Activated T-helper 2 cell treated with anti-CD3 and anti-CD28 coated beads, Interferon-gamma antibody, Interleukin-2, Interleukin-4, amounts not matched to agents 10 μg/mL and 5 μg/mL and 100 μg/mL, durations not matched to agents 14 hours and 24 hours and 36 hours (primary cell): ENCODE measurements at regions not wholly inside any gene's neighbourhood (a gene's known extent, or its start where the extent isn't known, plus 50 kb on each side); places are given as distances from the start of the nearest gene placed in this dataset.

Experiments used
- DNase-seq: peaks from one replicate; pipeline ENCODE4 v3.0.0; 2021; ENCODE audit warnings: low spot score
- H3K27ac Mint-ChIP-seq: one replicate; pipeline ENCODE4 v1.8.0; 2021; ENCODE audit warnings: mixed read lengths
- H3K27me3 Mint-ChIP-seq: one replicate; pipeline ENCODE4 v1.8.0; 2021; ENCODE audit warnings: low read depth, mixed read lengths
- H3K36me3 Mint-ChIP-seq: one replicate; pipeline ENCODE4 v1.8.0; 2021; ENCODE audit warnings: low read depth, mixed read lengths
- H3K4me1 Mint-ChIP-seq: one replicate; pipeline ENCODE4 v1.8.0; 2021; ENCODE audit warnings: low read depth, mixed read lengths
- H3K4me3 Mint-ChIP-seq: one replicate; pipeline ENCODE4 v1.8.0; 2021; ENCODE audit warnings: low read depth, mild to moderate bottlenecking, moderate library complexity, mixed read lengths
- H3K9me3 Mint-ChIP-seq: one replicate; pipeline ENCODE4 v1.8.0; 2021; ENCODE audit warnings: mixed read lengths
- intact Hi-C: fragments of 100-400 bp; cut with micrococcal nuclease; formaldehyde crosslinking; loops from one replicate; pipeline ENCODE4 v1.15.1; 2023

DNA sequence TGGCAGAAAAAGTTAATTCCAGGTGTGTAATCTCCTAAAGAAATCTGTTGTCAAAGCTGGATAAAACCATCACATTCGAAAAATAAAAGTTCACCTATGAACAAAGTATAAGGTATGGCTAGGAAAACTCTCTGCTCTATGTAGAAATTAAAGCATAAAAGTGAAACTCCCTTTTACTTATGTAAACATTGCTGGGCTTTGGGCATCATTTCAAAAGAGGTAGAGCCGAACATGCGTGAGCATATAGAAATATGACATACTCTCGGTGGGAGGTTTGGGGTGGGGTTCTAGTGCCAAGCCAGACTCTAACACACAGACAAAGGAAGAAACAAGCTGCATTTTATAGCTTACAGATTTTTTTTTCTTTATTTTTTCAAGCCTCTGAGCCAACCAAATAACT is 306.8 kb upstream of the ATP11B start:
- intact Hi-C loops: no loop called here
- Mint-ChIP-seq H3K27ac (no peak overlapping the region), H3K27me3 (no peaks in the 10 kb centered on the region), H3K4me3 (no peak overlapping the region), H3K9me3 (no peaks in the 10 kb centered on the region), H3K4me1 (no peaks in the 10 kb centered on the region), H3K36me3 (no peaks in the 10 kb centered on the region)
- DNase-seq: no peak

DNA sequence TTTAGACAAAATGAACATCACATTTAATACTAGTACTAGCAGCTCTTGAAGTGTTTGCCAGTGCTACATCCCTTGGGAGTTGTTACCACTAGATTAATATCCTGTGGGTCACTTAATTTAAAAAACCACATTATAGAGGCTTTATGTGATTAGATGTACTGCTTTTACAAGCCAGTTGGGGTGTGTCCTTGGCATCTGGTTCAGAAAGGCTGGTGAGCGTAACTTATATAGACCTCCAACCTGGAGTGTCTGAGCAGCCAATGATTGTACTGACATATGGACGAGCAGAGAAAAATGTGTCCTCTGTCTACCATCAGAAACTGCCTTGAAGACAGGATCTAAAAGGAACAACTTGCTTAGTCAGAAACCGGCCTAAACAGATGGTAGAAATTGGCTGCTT is 306.2 kb upstream of the ATP11B start:
- Mint-ChIP-seq H3K4me3 (no peak overlapping the region), H3K27ac (no peak overlapping the region), H3K9me3 (no peaks in the 10 kb centered on the region), H3K27me3 (no peaks in the 10 kb centered on the region), H3K4me1 (no peaks in the 10 kb centered on the region), H3K36me3 (no peaks in the 10 kb centered on the region)
- intact Hi-C loops: no loop called here
- DNase-seq: no peak

DNA sequence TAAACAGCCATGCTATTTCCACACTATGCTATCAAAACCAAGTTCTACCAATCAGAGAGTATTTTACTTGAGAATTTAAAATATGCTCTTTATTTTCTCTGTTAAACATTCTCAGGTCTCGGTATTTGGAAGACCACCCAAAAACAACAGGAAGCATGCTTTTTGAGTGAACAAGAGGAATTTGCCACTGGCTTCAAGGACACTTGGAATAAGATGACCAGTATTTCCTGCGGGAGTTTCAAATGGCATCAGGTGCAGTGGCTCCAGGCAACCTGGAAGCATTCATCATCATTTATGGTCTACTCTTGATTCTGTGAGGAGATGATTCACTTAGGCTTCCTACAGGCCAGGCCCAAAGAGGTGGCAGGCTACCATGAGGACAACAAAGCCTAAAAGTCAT is 305.7 kb upstream of the ATP11B start:
- H3K4me1 Mint-ChIP-seq: no peaks in the 10 kb centered on the region
- intact Hi-C loops: no loop called here
- H3K36me3 Mint-ChIP-seq: no peaks in the 10 kb centered on the region
- H3K27me3 Mint-ChIP-seq: no peaks in the 10 kb centered on the region
- no peak overlapping the region for H3K27ac Mint-ChIP-seq
- no peak overlapping the region for H3K4me3 Mint-ChIP-seq
- DNase-seq: no peak
- no peaks in the 10 kb centered on the region for H3K9me3 Mint-ChIP-seq

DNA sequence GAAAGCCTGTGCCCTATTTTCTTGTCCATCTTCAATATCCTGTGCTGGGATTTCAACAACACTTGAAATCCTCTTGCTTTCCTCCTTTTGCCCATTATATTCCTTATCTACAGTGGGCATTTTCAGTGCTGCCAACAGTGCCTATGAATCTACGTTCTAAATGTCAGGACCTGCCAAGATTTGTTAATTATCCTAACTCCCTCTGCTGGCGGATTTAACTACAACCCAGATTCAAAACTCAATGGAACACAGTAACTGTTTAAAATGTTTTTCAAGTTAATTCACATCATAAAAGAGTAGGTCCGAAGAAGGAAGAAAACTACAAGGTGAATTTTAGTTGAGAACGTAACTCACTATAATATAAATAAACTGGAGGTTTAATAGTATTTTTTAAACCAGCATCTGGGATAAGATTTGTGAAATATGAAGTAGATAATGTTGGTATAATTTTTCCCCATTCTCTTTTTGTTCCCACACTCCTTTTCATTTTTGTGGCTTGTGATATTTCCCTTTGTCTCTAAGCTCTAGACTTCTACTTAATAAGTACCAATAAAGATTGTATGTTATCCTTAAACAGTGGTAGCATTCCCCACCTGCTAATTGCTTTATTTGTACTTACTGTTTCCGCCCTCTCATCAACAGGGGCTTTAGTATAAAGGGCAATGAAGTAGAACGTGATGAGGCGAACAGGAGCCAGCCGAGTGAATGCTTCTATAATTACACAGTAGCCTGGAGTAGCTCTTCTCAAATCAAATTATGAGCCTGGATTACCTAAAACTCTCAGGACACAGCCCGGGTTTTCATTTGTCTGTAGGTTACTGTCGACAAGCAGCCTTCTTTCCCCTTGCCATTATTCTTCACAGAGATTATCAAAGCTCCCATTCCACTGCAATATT is 302.5 kb upstream of the ATP11B start:
- DNase-seq: no peak
- Mint-ChIP-seq H3K36me3 (no peaks in the 10 kb centered on the region), H3K4me3 (no peak overlapping the region), H3K9me3 (no peaks in the 10 kb centered on the region), H3K27me3 (no peaks in the 10 kb centered on the region), H3K4me1 (no peaks in the 10 kb centered on the region), H3K27ac (no peak overlapping the region)
- intact Hi-C loops: no loop called here

DNA sequence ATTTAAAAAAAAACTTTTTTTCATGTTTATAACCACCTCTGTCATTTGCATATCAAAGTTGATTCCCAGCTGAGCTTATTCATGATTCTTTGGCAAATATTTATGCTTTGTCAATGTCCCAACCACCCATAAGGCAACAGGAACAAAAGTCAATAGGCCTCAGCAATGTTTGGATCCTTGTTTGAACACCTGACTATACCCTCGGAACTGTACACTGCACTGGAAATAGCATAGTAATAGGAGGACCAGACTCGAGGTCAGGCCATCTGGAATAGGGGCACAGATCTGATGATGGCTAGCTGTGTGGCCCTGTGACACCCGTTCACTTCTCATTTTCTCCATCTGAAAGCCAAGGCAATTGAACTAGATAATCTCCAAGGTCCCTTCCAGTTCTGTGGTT is 301.7 kb upstream of the ATP11B start:
- Mint-ChIP-seq H3K27ac (no peak overlapping the region), H3K9me3 (no peaks in the 10 kb centered on the region), H3K27me3 (no peaks in the 10 kb centered on the region), H3K4me1 (no peaks in the 10 kb centered on the region), H3K4me3 (no peak overlapping the region), H3K36me3 (no peaks in the 10 kb centered on the region)
- no peak for DNase-seq
- intact Hi-C loops: no loop called here

DNA sequence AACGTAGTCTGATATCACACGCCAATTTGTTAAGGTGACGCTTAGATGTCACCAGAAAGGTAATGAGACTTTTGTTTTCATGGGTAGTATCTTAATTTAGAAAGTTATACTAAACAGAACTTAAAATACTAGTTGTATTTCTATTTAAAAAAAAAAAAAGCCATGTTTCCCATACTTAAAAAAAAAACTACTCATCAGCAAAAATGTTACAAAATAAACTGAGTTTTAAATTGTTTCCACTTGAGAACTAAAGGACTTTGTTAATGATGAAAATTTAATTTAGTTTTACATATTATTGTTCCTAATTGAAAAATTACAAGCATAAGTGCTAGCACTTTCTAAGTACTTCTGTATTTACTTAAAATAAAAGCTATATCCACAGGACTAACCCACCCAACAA is 300.8 kb upstream of the ATP11B start:
- H3K4me3 Mint-ChIP-seq: no peak overlapping the region
- no peak overlapping the region for H3K27ac Mint-ChIP-seq
- H3K9me3 Mint-ChIP-seq: no peaks in the 10 kb centered on the region
- no peaks in the 10 kb centered on the region for H3K27me3 Mint-ChIP-seq
- DNase-seq: no peak
- intact Hi-C loops: no loop called here
- H3K36me3 Mint-ChIP-seq: no peaks in the 10 kb centered on the region
- no peaks in the 10 kb centered on the region for H3K4me1 Mint-ChIP-seq

DNA sequence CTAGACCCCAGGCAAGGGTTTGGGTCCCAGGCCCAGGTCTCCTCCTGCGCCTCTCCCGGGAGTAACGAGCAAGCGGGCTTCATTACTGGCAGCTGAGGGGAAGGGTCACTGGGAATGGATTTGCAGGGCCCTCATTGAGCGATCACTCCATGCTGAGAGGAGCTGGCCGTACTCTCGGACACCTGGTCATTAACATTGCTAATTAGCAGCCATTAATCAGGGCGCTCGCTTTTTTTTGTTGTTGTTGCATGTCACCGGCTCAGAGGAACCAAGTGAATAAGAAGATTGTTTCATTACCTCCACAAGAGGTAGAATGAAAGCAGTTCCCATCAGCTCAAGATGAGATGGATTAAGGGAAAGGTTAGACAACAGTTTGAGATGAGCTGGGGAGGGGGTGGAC is 293.0 kb upstream of the ATP11B start:
- Mint-ChIP-seq H3K4me1 (no peaks in the 10 kb centered on the region), H3K36me3 (no peaks in the 10 kb centered on the region), H3K4me3 (no peak overlapping the region), H3K27ac (no peak overlapping the region), H3K9me3 (no peaks in the 10 kb centered on the region), H3K27me3 (no peaks in the 10 kb centered on the region)
- intact Hi-C loops: no loop called here
- DNase-seq: no peak

DNA sequence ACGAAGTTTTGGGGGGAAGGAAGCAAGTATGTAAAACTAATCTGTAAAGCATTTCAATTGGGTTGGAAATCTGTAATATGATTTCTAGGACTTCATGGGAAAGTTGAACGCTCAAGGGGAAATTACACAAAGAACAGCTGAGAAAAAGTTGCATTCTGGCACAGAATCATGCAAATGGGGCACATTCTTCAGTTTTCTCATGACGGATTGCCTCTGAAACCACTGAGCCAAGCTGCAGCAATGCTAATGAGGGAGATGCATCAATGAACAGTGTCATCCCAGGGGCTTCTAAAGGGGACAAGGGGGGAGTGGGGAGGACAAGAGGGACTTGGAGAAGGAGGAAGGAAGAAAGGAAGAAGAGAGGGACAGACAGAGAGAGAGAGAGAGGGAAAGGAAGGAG is 291.4 kb upstream of the ATP11B start:
- no peaks in the 10 kb centered on the region for H3K36me3 Mint-ChIP-seq
- DNase-seq: no peak
- no peaks in the 10 kb centered on the region for H3K9me3 Mint-ChIP-seq
- no peaks in the 10 kb centered on the region for H3K27me3 Mint-ChIP-seq
- H3K27ac Mint-ChIP-seq: no peak overlapping the region
- H3K4me3 Mint-ChIP-seq: no peak overlapping the region
- no peaks in the 10 kb centered on the region for H3K4me1 Mint-ChIP-seq
- intact Hi-C loops: no loop called here

DNA sequence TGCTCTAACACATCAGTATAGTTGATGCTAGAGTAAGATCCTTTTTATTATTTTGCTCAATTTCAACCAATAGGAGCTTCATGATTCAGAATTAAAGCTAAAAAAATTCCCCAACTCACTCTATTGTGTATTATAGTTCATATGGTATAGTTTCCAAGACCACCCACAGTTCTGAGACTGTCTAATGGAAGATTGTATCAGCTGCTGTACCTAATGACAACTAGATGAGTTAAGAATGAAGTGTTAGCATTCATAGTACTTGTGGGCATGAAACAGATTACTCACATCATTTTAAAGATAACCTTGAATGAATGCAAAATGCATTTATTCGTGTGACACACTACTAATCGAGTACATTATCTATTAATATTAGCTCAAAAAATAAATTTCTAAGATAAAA is 289.9 kb upstream of the ATP11B start:
- intact Hi-C loops: no loop called here
- Mint-ChIP-seq H3K27me3 (no peaks in the 10 kb centered on the region), H3K27ac (no peak overlapping the region), H3K4me3 (no peak overlapping the region), H3K4me1 (no peaks in the 10 kb centered on the region), H3K36me3 (no peaks in the 10 kb centered on the region), H3K9me3 (no peaks in the 10 kb centered on the region)
- no peak for DNase-seq

DNA sequence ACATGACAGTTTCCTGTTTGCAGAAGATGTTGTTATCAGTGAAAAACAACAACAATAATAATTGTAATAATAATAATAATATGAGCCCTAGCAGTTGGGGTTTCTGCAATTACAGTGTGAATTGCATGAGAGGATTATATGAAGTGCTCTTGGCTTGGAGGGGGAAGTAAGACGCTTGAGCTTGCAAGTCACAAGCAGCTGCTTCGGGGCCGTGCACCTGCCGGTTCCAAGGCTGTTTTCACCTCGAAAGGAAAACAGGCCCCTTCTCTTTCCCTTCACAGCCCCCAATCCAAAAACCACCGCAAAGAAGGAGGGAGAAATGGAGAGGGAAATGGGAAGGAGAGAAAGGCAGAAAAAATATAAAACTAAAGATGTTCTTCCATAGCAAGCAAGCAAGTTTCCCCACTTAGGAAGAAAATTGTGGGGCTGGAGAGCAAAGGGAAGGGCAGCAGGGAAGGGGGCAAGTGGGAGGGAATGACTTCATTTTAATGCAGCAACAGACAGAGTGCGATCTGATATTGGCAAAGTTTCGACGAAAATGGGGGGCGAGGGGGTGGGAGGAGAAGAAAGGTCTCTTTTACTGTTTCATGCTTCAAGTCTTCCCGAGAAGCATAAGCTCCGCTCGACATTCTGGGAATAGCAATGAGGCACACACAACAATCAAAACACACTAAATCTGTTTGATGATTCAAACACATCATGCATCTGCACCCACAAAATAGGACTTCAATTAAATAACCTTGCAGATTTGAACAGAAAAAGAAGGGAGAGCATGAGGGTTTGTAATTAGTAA is 284.2 kb upstream of the ATP11B start:
- Mint-ChIP-seq H3K27ac (no peak overlapping the region), H3K9me3 (no peaks in the 10 kb centered on the region), H3K27me3 (no peaks in the 10 kb centered on the region), H3K36me3 (no peaks in the 10 kb centered on the region), H3K4me3 (no peak overlapping the region), H3K4me1 (no peaks in the 10 kb centered on the region)
- no peak for DNase-seq
- intact Hi-C loops: no loop called here

DNA sequence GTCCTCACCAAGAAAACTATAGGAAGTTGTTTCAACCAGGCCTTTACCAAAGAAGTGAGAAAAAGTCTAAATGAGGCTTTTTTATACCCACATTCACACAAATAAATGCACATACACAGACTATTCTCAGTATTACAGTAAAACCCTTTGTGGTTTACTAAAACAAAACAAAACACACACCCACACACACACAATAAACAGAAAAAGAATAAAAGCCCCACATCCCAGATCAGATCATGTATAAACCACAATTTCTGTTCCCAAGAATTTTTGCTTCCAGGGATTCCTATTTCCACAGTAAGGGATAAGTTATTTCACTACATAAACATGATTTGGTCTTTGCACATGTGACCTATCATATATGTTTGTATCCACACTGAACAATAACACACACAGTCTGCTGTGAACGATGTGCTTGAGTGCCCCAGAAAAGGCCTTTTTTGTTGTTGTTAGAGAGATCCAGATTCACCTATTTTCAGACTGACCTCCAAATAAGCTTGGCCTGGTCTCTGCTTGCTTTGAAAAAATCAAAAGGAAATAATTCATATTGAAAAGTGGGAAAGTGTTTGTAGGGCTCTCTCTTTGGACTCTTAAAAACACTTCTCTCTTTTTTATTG is 283.4 kb upstream of the ATP11B start:
- Mint-ChIP-seq H3K9me3 (no peaks in the 10 kb centered on the region), H3K27ac (no peak overlapping the region), H3K4me1 (no peaks in the 10 kb centered on the region), H3K27me3 (no peaks in the 10 kb centered on the region), H3K4me3 (no peak overlapping the region), H3K36me3 (no peaks in the 10 kb centered on the region)
- intact Hi-C loops: no loop called here
- DNase-seq: no peak

DNA sequence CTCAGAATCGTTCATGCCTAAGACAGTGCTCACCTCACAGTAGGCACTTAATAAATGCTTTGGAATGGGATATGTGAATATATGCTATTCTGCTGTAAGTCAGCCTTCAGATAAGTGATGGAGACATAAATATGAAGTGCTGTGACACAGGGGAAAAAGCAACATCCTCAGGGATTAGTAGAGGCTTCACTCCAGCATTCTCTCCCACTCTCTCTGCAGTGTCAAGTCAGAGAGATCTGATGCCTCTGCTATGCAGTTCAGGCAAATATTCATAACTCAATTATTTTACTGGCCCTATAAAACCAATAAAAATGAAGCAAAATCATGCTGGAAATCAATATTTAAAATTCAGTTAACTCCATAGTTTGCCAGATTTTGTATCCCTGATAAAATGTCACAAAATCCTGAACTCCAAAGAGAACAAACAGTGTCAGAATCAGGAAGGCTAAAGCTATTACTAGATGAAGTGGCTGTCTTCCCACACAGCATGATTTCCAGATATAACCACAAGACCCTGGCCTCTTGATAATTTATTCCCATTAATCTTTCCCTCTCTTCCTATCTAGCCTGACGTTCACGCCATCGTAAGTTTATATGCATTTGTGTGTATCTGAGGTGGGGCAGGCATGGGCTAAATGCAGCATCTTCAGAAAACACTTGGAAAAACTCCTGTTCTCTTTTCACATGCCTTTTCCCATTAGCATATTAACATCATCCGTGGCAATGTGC is 278.9 kb upstream of the ATP11B start:
- Mint-ChIP-seq H3K27ac (no peak overlapping the region), H3K27me3 (no peaks in the 10 kb centered on the region), H3K9me3 (no peaks in the 10 kb centered on the region), H3K36me3 (no peaks in the 10 kb centered on the region), H3K4me3 (no peak overlapping the region), H3K4me1 (no peaks in the 10 kb centered on the region)
- intact Hi-C loops: no loop called here
- DNase-seq: no peak
